ENCODE measurements at regions not wholly inside any gene's neighbourhood (a gene's known extent, or its start where the extent isn't known, plus 50 kb on each side); places are given as distances from the start of the nearest gene placed in this dataset.

GRCh38 chr4:131257241-131257640 is 1891.9 kb upstream of the PCDH10 start:
- H3K27me3 ChIP-seq (replicated peaks; ENCODE audit: control insufficient read depth, insufficient read depth, low read length) = no peaks in the 10 kb centered on the region
- no peak overlapping the region for H3K4me3 ChIP-seq (replicated peaks; ENCODE audit: low read depth, low read length)
- no peak for DNase-seq (ENCODE audit: extremely low read depth, insufficient read length)
- no peak for TF ChIP-seq CTCF (IDR thresholded peaks at IDR 0.05; ENCODE audit: insufficient read depth, low read length, poor library complexity, severe bottlenecking)
- no peaks in the 10 kb centered on the region for H3K36me3 ChIP-seq (ENCODE audit: control insufficient read depth, insufficient read depth, low read length)

- TF ChIP-seq CTCF (IDR thresholded peaks at IDR 0.05; ENCODE audit: insufficient read depth, low read length, poor library complexity, severe bottlenecking) = no peak
- no peak overlapping the region for H3K4me3 ChIP-seq (replicated peaks; ENCODE audit: low read depth, low read length)
- H3K36me3 ChIP-seq (ENCODE audit: control insufficient read depth, insufficient read depth, low read length) = no peaks in the 10 kb centered on the region
- H3K27me3 ChIP-seq (replicated peaks; ENCODE audit: control insufficient read depth, insufficient read depth, low read length) = no peaks in the 10 kb centered on the region
- DNase-seq (ENCODE audit: extremely low read depth, insufficient read length) = no peak
Measured at GRCh38 chr4:131258361-131258760, 1890.7 kb upstream of the PCDH10 start.

- DNase-seq (ENCODE audit: extremely low read depth, insufficient read length) = no peak
- H3K36me3 ChIP-seq (ENCODE audit: control insufficient read depth, insufficient read depth, low read length) = no peaks in the 10 kb centered on the region
- no peaks in the 10 kb centered on the region for H3K27me3 ChIP-seq (replicated peaks; ENCODE audit: control insufficient read depth, insufficient read depth, low read length)
- no peak for TF ChIP-seq CTCF (IDR thresholded peaks at IDR 0.05; ENCODE audit: insufficient read depth, low read length, poor library complexity, severe bottlenecking)
- no peak overlapping the region for H3K4me3 ChIP-seq (replicated peaks; ENCODE audit: low read depth, low read length)
Measured at GRCh38 chr4:131288441-131288840, 1860.7 kb upstream of the PCDH10 start.

GRCh38 chr4:131296192-131296591 is 1852.9 kb upstream of the PCDH10 start:
- no peak for DNase-seq (ENCODE audit: extremely low read depth, insufficient read length)
- no peak overlapping the region for H3K4me3 ChIP-seq (replicated peaks; ENCODE audit: low read depth, low read length)
- H3K36me3 ChIP-seq (ENCODE audit: control insufficient read depth, insufficient read depth, low read length) = no peaks in the 10 kb centered on the region
- no peaks in the 10 kb centered on the region for H3K27me3 ChIP-seq (replicated peaks; ENCODE audit: control insufficient read depth, insufficient read depth, low read length)
- no peak for TF ChIP-seq CTCF (IDR thresholded peaks at IDR 0.05; ENCODE audit: insufficient read depth, low read length, poor library complexity, severe bottlenecking)

GRCh38 chr4:131302108-131302507 is 1847.0 kb upstream of the PCDH10 start:
- no peak for DNase-seq (ENCODE audit: extremely low read depth, insufficient read length)
- H3K4me3 ChIP-seq (replicated peaks; ENCODE audit: low read depth, low read length) = no peak overlapping the region

More at GRCh38 chr4:131302108-131302507, 1847.0 kb upstream of the PCDH10 start:
- no peak for TF ChIP-seq CTCF (IDR thresholded peaks at IDR 0.05; ENCODE audit: insufficient read depth, low read length, poor library complexity, severe bottlenecking)
- no peaks in the 10 kb centered on the region for H3K36me3 ChIP-seq (ENCODE audit: control insufficient read depth, insufficient read depth, low read length)
- H3K27me3 ChIP-seq (replicated peaks; ENCODE audit: control insufficient read depth, insufficient read depth, low read length) = no peaks in the 10 kb centered on the region
